H1 (cell line): ENCODE measurements at regions not wholly inside any gene's neighbourhood (a gene's known extent, or its start where the extent isn't known, plus 50 kb on each side); places are given as distances from the start of the nearest gene placed in this dataset.

Experiments
- BCL11A ChIP-seq, 2 experiments: IDR thresholded peaks; one replicate each; pipeline ENCODE4 v1.6.1; 2011; ENCODE audit warnings: low read depth in 2 of 2, low read length in 2 of 2, mild to moderate bottlenecking in 2 of 2
- CHD2 ChIP-seq: IDR thresholded peaks from 2 replicates; pipeline ENCODE4 v1.6.1; 2012; ENCODE audit warnings: low read length, improper control_type of control experiment
- EZH2 ChIP-seq: fragments of 200-600 bp; sonication (generic); IDR thresholded peaks from 2 replicates; pipeline ENCODE4 v1.7.1; 2012; ENCODE audit warnings: low read depth, mild to moderate bottlenecking, moderate library complexity, low read length, inconsistent platforms; ENCODE audit not compliant: severe bottlenecking
- HDAC6 ChIP-seq: IDR thresholded peaks from one replicate; pipeline ENCODE4 v1.7.1; 2012; ENCODE audit warnings: low read depth, mild to moderate bottlenecking, inconsistent platforms, low read length, moderate library complexity
- JUND ChIP-seq: IDR thresholded peaks from 2 replicates; pipeline ENCODE4 v1.6.1; 2011; ENCODE audit warnings: mild to moderate bottlenecking, improper control_type of control experiment, low read length
- NRF1 ChIP-seq: IDR thresholded peaks from 2 replicates; pipeline ENCODE4 v1.6.1; 2011; ENCODE audit warnings: mild to moderate bottlenecking, low read depth, low read length, improper control_type of control experiment
- RBBP5 ChIP-seq: IDR thresholded peaks from 2 replicates; pipeline ENCODE4 v1.7.1; 2012; ENCODE audit warnings: low read depth, mild to moderate bottlenecking, inconsistent platforms, low read length, moderate library complexity, borderline replicate concordance
- TEAD4 ChIP-seq: IDR thresholded peaks from 2 replicates; pipeline ENCODE4 v1.6.1; 2012; ENCODE audit warnings: low read depth, low read length, inconsistent platforms, mixed read lengths
- TF ChIP-seq, protein P1 (sequence below): fragments of 300-600 bp; sonication (generic); IDR thresholded peaks from 2 replicates; pipeline ENCODE4 v1.7.1; 2012; ENCODE audit warnings: low read length, moderate library complexity, mild to moderate bottlenecking, inconsistent platforms; ENCODE audit not compliant: insufficient replicate concordance
- TF ChIP-seq, protein P2 (sequence below), 3 experiments: IDR thresholded peaks; 1 replicate in 2 of 3; 2 replicates in 1 of 3; pipeline versions ENCODE4 v1.5.1 to v1.6.1; 2011; ENCODE audit warnings: low read length in 3 of 3, mild to moderate bottlenecking in 3 of 3, inconsistent platforms in 2 of 3, low read depth in 1 of 3, moderate library complexity in 1 of 3; ENCODE audit not compliant: insufficient read depth in 1 of 3; ENCODE audit errors: control extremely low read depth in 1 of 3

DNA sequence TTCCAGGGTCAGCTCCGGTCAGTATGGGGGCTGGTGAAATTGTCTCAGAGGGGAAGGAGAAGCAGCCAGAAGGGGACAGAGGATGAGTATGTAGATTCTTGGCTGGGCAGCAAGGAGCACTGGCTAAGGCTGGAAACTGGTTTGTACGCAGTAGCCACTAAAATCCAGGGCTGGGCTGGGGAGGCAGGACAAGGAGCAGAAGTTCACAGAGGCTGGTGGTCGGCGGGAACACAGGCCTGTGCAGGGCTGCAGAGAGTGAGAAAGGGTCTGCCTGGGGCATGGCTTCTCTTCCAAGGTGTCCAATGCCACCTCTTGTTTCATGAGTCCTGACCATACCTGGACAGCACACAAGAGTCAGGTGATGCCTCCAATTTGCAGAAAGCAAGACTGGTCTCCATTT, 94.4 kb upstream of the HDAC4 start (continued):
- TF ChIP-seq, protein P1, sequence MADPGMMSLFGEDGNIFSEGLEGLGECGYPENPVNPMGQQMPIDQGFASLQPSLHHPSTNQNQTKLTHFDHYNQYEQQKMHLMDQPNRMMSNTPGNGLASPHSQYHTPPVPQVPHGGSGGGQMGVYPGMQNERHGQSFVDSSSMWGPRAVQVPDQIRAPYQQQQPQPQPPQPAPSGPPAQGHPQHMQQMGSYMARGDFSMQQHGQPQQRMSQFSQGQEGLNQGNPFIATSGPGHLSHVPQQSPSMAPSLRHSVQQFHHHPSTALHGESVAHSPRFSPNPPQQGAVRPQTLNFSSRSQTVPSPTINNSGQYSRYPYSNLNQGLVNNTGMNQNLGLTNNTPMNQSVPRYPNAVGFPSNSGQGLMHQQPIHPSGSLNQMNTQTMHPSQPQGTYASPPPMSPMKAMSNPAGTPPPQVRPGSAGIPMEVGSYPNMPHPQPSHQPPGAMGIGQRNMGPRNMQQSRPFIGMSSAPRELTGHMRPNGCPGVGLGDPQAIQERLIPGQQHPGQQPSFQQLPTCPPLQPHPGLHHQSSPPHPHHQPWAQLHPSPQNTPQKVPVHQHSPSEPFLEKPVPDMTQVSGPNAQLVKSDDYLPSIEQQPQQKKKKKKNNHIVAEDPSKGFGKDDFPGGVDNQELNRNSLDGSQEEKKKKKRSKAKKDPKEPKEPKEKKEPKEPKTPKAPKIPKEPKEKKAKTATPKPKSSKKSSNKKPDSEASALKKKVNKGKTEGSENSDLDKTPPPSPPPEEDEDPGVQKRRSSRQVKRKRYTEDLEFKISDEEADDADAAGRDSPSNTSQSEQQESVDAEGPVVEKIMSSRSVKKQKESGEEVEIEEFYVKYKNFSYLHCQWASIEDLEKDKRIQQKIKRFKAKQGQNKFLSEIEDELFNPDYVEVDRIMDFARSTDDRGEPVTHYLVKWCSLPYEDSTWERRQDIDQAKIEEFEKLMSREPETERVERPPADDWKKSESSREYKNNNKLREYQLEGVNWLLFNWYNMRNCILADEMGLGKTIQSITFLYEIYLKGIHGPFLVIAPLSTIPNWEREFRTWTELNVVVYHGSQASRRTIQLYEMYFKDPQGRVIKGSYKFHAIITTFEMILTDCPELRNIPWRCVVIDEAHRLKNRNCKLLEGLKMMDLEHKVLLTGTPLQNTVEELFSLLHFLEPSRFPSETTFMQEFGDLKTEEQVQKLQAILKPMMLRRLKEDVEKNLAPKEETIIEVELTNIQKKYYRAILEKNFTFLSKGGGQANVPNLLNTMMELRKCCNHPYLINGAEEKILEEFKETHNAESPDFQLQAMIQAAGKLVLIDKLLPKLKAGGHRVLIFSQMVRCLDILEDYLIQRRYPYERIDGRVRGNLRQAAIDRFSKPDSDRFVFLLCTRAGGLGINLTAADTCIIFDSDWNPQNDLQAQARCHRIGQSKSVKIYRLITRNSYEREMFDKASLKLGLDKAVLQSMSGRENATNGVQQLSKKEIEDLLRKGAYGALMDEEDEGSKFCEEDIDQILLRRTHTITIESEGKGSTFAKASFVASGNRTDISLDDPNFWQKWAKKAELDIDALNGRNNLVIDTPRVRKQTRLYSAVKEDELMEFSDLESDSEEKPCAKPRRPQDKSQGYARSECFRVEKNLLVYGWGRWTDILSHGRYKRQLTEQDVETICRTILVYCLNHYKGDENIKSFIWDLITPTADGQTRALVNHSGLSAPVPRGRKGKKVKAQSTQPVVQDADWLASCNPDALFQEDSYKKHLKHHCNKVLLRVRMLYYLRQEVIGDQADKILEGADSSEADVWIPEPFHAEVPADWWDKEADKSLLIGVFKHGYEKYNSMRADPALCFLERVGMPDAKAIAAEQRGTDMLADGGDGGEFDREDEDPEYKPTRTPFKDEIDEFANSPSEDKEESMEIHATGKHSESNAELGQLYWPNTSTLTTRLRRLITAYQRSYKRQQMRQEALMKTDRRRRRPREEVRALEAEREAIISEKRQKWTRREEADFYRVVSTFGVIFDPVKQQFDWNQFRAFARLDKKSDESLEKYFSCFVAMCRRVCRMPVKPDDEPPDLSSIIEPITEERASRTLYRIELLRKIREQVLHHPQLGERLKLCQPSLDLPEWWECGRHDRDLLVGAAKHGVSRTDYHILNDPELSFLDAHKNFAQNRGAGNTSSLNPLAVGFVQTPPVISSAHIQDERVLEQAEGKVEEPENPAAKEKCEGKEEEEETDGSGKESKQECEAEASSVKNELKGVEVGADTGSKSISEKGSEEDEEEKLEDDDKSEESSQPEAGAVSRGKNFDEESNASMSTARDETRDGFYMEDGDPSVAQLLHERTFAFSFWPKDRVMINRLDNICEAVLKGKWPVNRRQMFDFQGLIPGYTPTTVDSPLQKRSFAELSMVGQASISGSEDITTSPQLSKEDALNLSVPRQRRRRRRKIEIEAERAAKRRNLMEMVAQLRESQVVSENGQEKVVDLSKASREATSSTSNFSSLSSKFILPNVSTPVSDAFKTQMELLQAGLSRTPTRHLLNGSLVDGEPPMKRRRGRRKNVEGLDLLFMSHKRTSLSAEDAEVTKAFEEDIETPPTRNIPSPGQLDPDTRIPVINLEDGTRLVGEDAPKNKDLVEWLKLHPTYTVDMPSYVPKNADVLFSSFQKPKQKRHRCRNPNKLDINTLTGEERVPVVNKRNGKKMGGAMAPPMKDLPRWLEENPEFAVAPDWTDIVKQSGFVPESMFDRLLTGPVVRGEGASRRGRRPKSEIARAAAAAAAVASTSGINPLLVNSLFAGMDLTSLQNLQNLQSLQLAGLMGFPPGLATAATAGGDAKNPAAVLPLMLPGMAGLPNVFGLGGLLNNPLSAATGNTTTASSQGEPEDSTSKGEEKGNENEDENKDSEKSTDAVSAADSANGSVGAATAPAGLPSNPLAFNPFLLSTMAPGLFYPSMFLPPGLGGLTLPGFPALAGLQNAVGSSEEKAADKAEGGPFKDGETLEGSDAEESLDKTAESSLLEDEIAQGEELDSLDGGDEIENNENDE, result no peak
- TF ChIP-seq EZH2 (no peak), NRF1 (no peak), TEAD4 (no peak), HDAC6 (no peak), CHD2 (no peak), RBBP5 (no peak), BCL11A (IDR thresholded peaks at IDR 0.05; ENCODE audit: low read depth in 2 of 2, low read length in 2 of 2) (no peak), JUND (no peak)
- TF ChIP-seq, protein P2, sequence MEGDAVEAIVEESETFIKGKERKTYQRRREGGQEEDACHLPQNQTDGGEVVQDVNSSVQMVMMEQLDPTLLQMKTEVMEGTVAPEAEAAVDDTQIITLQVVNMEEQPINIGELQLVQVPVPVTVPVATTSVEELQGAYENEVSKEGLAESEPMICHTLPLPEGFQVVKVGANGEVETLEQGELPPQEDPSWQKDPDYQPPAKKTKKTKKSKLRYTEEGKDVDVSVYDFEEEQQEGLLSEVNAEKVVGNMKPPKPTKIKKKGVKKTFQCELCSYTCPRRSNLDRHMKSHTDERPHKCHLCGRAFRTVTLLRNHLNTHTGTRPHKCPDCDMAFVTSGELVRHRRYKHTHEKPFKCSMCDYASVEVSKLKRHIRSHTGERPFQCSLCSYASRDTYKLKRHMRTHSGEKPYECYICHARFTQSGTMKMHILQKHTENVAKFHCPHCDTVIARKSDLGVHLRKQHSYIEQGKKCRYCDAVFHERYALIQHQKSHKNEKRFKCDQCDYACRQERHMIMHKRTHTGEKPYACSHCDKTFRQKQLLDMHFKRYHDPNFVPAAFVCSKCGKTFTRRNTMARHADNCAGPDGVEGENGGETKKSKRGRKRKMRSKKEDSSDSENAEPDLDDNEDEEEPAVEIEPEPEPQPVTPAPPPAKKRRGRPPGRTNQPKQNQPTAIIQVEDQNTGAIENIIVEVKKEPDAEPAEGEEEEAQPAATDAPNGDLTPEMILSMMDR (IDR thresholded peaks at IDR 0.05; ENCODE audit: control extremely low read depth in 1 of 3, insufficient read depth in 1 of 3, low read depth in 1 of 3, low read length in 3 of 3), result no peak
